ENCODE measurements at regions not wholly inside any gene's neighbourhood (a gene's known extent, or its start where the extent isn't known, plus 50 kb on each side); places are given as distances from the start of the nearest gene placed in this dataset.

GRCh38 chr11:92510591-92510990, 286.0 kb downstream of the FAT3 start:
- ChIA-PET CTCF (ENCODE audit: low intra/inter-chr PET ratio) (no interaction called here), POLR2A (no interaction called here)
- Histone ChIP-seq H3K4me1 (replicated peaks in 1 of 2; ENCODE audit: control insufficient read depth in 2 of 2, insufficient read depth in 2 of 2, low read length in 2 of 2) (no peaks in the 10 kb centered on the region), H3K27ac (ENCODE audit: extremely low read depth, low read depth, low read length) (no peak overlapping the region), H3K4me2 (ENCODE audit: insufficient read depth, low read length) (no peak overlapping the region), H2AFZ (ENCODE audit: low read depth, low read length) (no peak overlapping the region), H3K9me3 (replicated peaks; ENCODE audit: control insufficient read depth, insufficient read depth, low read depth, low read length) (0 out of 2 replicates have a peak, but pooled peaks cover 2% of the 10 kb centered on the region), H3K9me1 (ENCODE audit: control insufficient read depth, insufficient read depth, low read length) (no peaks in the 10 kb centered on the region), H3K79me2 (ENCODE audit: control insufficient read depth, insufficient read depth, low read length) (no peaks in the 10 kb centered on the region), H3K27me3 (ENCODE audit: control insufficient read depth in 2 of 2, insufficient read depth in 2 of 2, low read length in 2 of 2) (no peaks in the 10 kb centered on the region), H4K20me1 (replicated peaks; ENCODE audit: control insufficient read depth, insufficient read depth, low read length) (no peaks in the 10 kb centered on the region), H3K4me3 (no peak overlapping the region), H3K36me3 (ENCODE audit: control insufficient read depth, insufficient read depth, low read length) (no peaks in the 10 kb centered on the region), H3K9ac (ENCODE audit: insufficient read depth in 1 of 2, low read depth in 2 of 2, low read length in 2 of 2) (no peak overlapping the region)
- BruUV-seq (replicated peaks) = no TSS peak
- in situ Hi-C loops (cut with MboI) (no loop called here), intact Hi-C loops (cut with micrococcal nuclease) (no loop called here)
- DNase-seq (ENCODE audit: extremely low read depth in 1 of 4, low spot score in 3 of 4) = no peak
- FAIRE-seq = no peak
- no peak for ATAC-seq
- 0% methylated on average over 1 of the region's 1 CpG for WGBS (ENCODE audit: insufficient coverage, low coverage, missing lambda C conversion rate)
- TF ChIP-seq CBX1 (IDR thresholded peaks at IDR 0.05; ENCODE audit: low read depth) (no peak), KLF6 (CRISPR knock-in tag; IDR thresholded peaks at IDR 0.05; ENCODE audit: borderline replicate concordance) (no peak), MYC (IDR thresholded peaks at IDR 0.05; ENCODE audit: low read depth, low read length) (no peak), MYC (CRISPR knock-in tag; IDR thresholded peaks at IDR 0.05; ENCODE audit: borderline replicate concordance, low read depth) (no peak), WHSC1 (IDR thresholded peaks at IDR 0.05; ENCODE audit: low read length) (no peak), MCM7 (IDR thresholded peaks at IDR 0.05) (no peak), ESRRA (IDR thresholded peaks at IDR 0.05; ENCODE audit: borderline replicate concordance, low read depth) (no peak), RCOR1 (IDR thresholded peaks at IDR 0.05; ENCODE audit: borderline replicate concordance in 1 of 2, low read depth in 2 of 2, low read length in 2 of 2) (no peak), PURB (CRISPR knock-in tag; IDR thresholded peaks at IDR 0.05; ENCODE audit: low read depth) (no peak), GABPB1 (CRISPR knock-in tag; IDR thresholded peaks at IDR 0.05) (no peak)

Measured in K562 (cell line).